Stimulated activated CD4-positive, alpha-beta T cell treated with anti-CD3 and anti-CD28 coated beads, Interleukin-4, amount 100 ng/mL, for 48 hours (primary cell): ENCODE measurements at regions not wholly inside any gene's neighbourhood (a gene's known extent, or its start where the extent isn't known, plus 50 kb on each side); places are given as distances from the start of the nearest gene placed in this dataset.
"Not testable (repeated sequence)": the region's sequence is repeated elsewhere in the genome, so short reads cannot be mapped to it uniquely, and the experiment has no call there.

ENCODE experiments used
- DNase-seq, 2 donors: peaks; one replicate each; pipeline ENCODE4 v3.0.0-alpha.2; 2020; ENCODE audit warnings: low read depth in 2 of 2

- no peak for DNase-seq
Observed at GRCh38 chr5:57429513-57430120, 53.0 kb downstream of the ACTBL2 start.

GRCh38 chr5:57429021-57429420 lies 53.6 kb downstream of the ACTBL2 start:
- DNase-seq = not testable (repeated sequence)

- no peak for DNase-seq
Observed at GRCh38 chr5:57422993-57423392, 59.6 kb downstream of the ACTBL2 start.

GRCh38 chr5:57422341-57422740 lies 60.3 kb downstream of the ACTBL2 start:
- DNase-seq = no peak

GRCh38 chr5:57420801-57421200 lies 61.8 kb downstream of the ACTBL2 start:
- DNase-seq = no peak

- no peak for DNase-seq
Observed at GRCh38 chr5:57417971-57418370, 64.6 kb downstream of the ACTBL2 start.

GRCh38 chr5:57417320-57417719 lies 65.3 kb downstream of the ACTBL2 start:
- DNase-seq = no peak

- no peak for DNase-seq
Observed at GRCh38 chr5:57416278-57416994, 66.2 kb downstream of the ACTBL2 start.

- no peak for DNase-seq
Observed at GRCh38 chr5:57414857-57415256, 67.8 kb downstream of the ACTBL2 start.

- DNase-seq = no peak
Observed at GRCh38 chr5:57414191-57414590, 68.4 kb downstream of the ACTBL2 start.

- DNase-seq = no peak
Observed at GRCh38 chr5:57413145-57413544, 69.5 kb downstream of the ACTBL2 start.

GRCh38 chr5:57412680-57413079 lies 69.9 kb downstream of the ACTBL2 start:
- no peak for DNase-seq

GRCh38 chr5:57411982-57412381 lies 70.6 kb downstream of the ACTBL2 start:
- no peak for DNase-seq

- DNase-seq = no peak
Observed at GRCh38 chr5:57410374-57411320, 72.0 kb downstream of the ACTBL2 start.

- no peak for DNase-seq
Observed at GRCh38 chr5:57408714-57409113, 73.9 kb downstream of the ACTBL2 start.

- DNase-seq = no peak
Observed at GRCh38 chr5:57408285-57408684, 74.3 kb downstream of the ACTBL2 start.

- no peak for DNase-seq
Observed at GRCh38 chr5:57407391-57407790, 75.2 kb downstream of the ACTBL2 start.

GRCh38 chr5:57406641-57407040 lies 76.0 kb downstream of the ACTBL2 start:
- no peak for DNase-seq

GRCh38 chr5:57405984-57406383 lies 76.6 kb downstream of the ACTBL2 start:
- no peak for DNase-seq

- no peak for DNase-seq
Observed at GRCh38 chr5:57402761-57403160, 79.8 kb downstream of the ACTBL2 start.

- DNase-seq = no peak
Observed at GRCh38 chr5:57402348-57402747, 80.3 kb downstream of the ACTBL2 start.

- no peak for DNase-seq
Observed at GRCh38 chr5:57398413-57399093, 84.1 kb downstream of the ACTBL2 start.
